Coronary artery (tissue), 2 donors: ENCODE measurements at regions not wholly inside any gene's neighbourhood (a gene's known extent, or its start where the extent isn't known, plus 50 kb on each side); places are given as distances from the start of the nearest gene placed in this dataset.

Experiments
- DNase-seq: peaks from one replicate; pipeline ENCODE4 v3.0.0-alpha.2; 2017; ENCODE audit warnings: low spot score
- H3K27ac ChIP-seq, 2 donors: fragments of 200-600 bp; sonication (generic); one replicate each; pipeline ENCODE4 v1.5.1; 2016 to 2019
- H3K4me3 ChIP-seq: fragments of 200-600 bp; sonication (generic); 2 replicates; pipeline ENCODE4 v1.5.1; 2016; ENCODE audit warnings: mild to moderate bottlenecking, moderate library complexity
- TF ChIP-seq, protein P1 (sequence below): fragments of 200-600 bp; sonication (generic); IDR thresholded peaks from one replicate; pipeline ENCODE4 v1.5.1; 2019; ENCODE audit warnings: antibody characterized with exemption

GRCh38 chr4:18844726-18845125 lies 823.2 kb upstream of the LCORL start:
- H3K27ac ChIP-seq, result no peak overlapping the region
- no peak for DNase-seq
- TF ChIP-seq, protein P1, sequence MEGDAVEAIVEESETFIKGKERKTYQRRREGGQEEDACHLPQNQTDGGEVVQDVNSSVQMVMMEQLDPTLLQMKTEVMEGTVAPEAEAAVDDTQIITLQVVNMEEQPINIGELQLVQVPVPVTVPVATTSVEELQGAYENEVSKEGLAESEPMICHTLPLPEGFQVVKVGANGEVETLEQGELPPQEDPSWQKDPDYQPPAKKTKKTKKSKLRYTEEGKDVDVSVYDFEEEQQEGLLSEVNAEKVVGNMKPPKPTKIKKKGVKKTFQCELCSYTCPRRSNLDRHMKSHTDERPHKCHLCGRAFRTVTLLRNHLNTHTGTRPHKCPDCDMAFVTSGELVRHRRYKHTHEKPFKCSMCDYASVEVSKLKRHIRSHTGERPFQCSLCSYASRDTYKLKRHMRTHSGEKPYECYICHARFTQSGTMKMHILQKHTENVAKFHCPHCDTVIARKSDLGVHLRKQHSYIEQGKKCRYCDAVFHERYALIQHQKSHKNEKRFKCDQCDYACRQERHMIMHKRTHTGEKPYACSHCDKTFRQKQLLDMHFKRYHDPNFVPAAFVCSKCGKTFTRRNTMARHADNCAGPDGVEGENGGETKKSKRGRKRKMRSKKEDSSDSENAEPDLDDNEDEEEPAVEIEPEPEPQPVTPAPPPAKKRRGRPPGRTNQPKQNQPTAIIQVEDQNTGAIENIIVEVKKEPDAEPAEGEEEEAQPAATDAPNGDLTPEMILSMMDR, result no peak
- H3K4me3 ChIP-seq, result no peak overlapping the region

DNA sequence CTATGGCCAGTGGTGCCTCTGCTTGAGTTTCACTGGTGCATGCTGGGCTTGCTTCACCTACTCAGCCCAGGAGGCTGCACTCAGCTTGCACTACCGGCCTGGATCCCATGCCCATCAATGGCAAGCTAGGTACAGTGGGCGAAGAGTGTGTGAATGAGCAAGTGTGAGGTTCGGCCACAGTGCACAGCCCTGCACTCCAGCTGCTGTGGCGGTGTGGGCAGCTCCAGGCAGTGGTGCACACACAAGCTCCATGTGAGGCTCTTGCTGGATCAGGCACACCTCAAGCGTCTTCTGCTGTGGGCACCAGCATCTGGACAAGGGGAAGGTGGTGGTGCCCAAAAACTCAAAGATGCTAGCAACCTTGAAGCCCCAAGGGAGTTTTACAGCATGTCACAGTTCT lies 820.9 kb upstream of the LCORL start:
- TF ChIP-seq, protein P1, result no peak
- no peak for DNase-seq
- H3K27ac ChIP-seq, result no peak overlapping the region
- no peak overlapping the region for H3K4me3 ChIP-seq

DNA sequence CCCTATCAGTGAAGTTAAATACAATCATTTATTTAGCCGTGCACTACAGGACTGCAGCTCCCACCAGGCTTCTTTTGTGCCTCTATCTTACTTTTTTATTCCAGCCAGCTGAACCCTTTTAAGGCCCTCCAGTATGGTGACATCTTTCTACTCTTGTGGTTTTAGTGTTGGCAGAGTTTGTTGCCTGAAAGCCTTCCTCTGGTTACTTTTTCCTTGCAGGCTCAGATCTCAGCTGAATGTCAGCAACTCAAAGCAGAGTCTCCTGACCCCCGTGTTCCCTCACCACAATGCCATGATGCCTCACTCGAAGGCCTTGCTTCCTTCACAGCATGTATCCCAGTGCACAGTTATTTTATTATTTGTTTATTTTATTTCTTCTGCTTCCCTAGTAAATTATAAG lies 818.9 kb upstream of the LCORL start:
- DNase-seq, result no peak
- Histone ChIP-seq H3K27ac (no peak overlapping the region), H3K4me3 (no peak overlapping the region)
- TF ChIP-seq, protein P1, result no peak

GRCh38 chr4:18816228-18816895 lies 794.8 kb upstream of the LCORL start:
- Histone ChIP-seq H3K4me3 (no peak overlapping the region), H3K27ac (no peak overlapping the region)
- TF ChIP-seq, protein P1, result no peak
- DNase-seq, result no peak

DNA sequence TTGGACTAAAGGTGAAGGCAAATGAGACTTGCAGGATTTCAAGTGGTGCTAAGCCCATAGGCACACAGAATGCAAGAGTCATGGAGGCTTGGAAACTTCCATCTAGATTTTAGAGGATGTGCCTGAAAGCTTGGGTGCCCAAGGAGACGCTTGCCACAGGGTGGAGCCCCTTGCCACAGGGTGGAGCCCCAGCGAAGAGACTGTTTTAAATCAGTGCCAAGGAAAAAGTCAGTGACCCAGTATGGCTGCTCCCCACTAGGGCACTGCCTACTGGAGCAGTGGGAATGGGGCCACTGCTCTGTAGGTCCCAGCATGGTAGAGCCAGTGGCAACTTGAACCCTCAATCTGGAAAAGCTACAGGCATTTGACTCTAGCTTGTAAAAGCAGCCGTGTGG lies 794.2 kb upstream of the LCORL start:
- Histone ChIP-seq H3K27ac (no peak overlapping the region), H3K4me3 (no peak overlapping the region)
- TF ChIP-seq, protein P1, result no peak
- DNase-seq, result no peak

DNA sequence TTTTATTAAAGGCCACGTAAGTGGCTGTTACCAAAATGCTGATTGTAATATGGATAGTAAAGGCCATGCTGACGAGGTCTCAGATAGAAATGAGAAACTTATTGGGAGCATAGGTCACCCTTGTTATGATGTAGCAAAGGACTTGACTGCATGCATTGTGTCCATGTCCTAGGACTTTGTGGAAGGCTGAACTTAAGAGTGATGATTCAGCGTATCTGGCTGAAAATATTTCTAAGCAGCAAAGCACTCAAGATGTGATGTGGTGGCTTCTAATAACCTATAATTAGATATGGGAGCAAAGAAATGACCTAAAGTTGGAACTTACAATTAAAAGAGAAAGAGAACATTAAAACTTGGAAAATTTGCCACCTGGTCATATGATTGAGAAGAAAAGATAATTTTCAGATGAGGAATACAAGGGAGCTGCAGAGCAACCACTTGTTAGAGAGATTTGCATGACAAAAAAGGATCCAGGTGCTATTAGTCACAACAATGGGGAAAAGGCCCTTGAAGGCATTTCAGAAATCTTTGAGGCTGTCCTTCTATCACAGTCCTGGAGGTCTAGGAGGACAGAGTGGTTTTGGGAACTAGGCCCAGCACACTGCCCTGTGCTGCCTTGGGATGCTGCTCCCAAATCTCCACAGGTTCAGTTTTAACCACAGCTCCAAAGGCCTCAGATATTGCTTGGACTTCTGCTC lies 793.7 kb upstream of the LCORL start:
- Histone ChIP-seq H3K4me3 (no peak overlapping the region), H3K27ac (no peak overlapping the region)
- TF ChIP-seq, protein P1, result no peak
- DNase-seq, result no peak

GRCh38 chr4:18813771-18814170 lies 792.2 kb upstream of the LCORL start:
- no peak for DNase-seq
- TF ChIP-seq, protein P1, result no peak
- H3K4me3 ChIP-seq, result no peak overlapping the region
- no peak overlapping the region for H3K27ac ChIP-seq
